ENCODE measurements at regions not wholly inside any gene's neighbourhood (a gene's known extent, or its start where the extent isn't known, plus 50 kb on each side); places are given as distances from the start of the nearest gene placed in this dataset.

DNA sequence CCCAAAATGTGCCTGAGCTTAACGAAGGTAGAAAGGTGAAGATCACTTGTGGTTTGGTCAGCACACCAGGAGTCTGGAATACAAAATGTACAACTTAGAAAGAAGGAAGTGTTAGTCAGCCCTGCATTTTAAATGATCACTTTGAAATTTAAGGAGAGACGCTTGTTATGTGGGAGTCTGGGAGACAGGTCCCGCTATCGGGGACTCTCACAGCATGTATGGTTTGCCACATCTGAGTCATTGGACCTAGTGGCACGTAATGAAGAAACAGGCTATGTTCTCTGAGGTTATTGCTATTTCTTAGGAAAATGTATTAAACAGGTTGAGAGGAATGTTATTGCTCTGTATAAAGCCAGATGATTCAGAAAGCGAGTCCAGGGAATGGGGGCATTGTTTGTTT is 2362.5 kb upstream of the WWC1 start:
- RAD21 ChIA-PET (ENCODE audit: unreplicated experiment), result no interaction called here
- CTCF ChIA-PET, result no interaction called here
- in situ Hi-C loops (cut with MboI), result no loop called here

GRCh38 chr5:165940541-165940940 is 2350.9 kb upstream of the WWC1 start:
- CTCF ChIA-PET, result no interaction called here
- ATAC-seq (no peak), DNase-seq (ENCODE audit: low read depth, low spot score) (no peak), FAIRE-seq (no peak)
- H3K4me2 ChIP-seq (ENCODE audit: control insufficient read depth, insufficient read depth), result no peak overlapping the region
- SMC1A ChIA-PET (ENCODE audit: uncharacterized antibody, unreplicated experiment), result no interaction called here
- no peaks in the 10 kb centered on the region for H3K4me1 ChIP-seq (ENCODE audit: control insufficient read depth, insufficient read depth, low read length)
- no peak overlapping the region for H3K27ac ChIP-seq (ENCODE audit: control insufficient read depth, insufficient read depth)
- WGBS (ENCODE audit: insufficient coverage, insufficient replicate concordance, low lambda C conversion rate, missing lambda C conversion rate), result 1% methylated on average over 4 of the region's 4 CpGs
- no TSS peak for BruUV-seq (replicated peaks)
- no peak overlapping the region for H3K9ac ChIP-seq (ENCODE audit: control insufficient read depth, insufficient read depth, low read length)
- in situ Hi-C loops (cut with MboI), result no loop called here
- RAD21 ChIA-PET (ENCODE audit: unreplicated experiment), result no interaction called here
- intact Hi-C loops (cut with micrococcal nuclease; ENCODE audit: unreplicated experiment), result no loop called here
- H3K79me2 ChIP-seq (ENCODE audit: control insufficient read depth, insufficient read depth, low read length), result no peaks in the 10 kb centered on the region
- no peaks in the 10 kb centered on the region for H3K9me3 ChIP-seq (replicated peaks; ENCODE audit: control insufficient read depth, insufficient read depth, low read length)
- no peak overlapping the region for H2AFZ ChIP-seq (ENCODE audit: control insufficient read depth, low read depth, low read length)
- H3K36me3 ChIP-seq (ENCODE audit: control insufficient read depth in 2 of 2, insufficient read depth in 2 of 2, low read length in 1 of 2), result no peaks in the 10 kb centered on the region
- no peaks in the 10 kb centered on the region for H4K20me1 ChIP-seq (ENCODE audit: control insufficient read depth, insufficient read depth)
- H3K27me3 ChIP-seq (replicated peaks in 1 of 2; ENCODE audit: control insufficient read depth in 2 of 2, insufficient read depth in 2 of 2, low read length in 1 of 2), result no peaks in the 10 kb centered on the region
- POLR2A ChIA-PET, result no interaction called here
- H3K4me3 ChIP-seq, result no peak overlapping the region
- TF ChIP-seq KLF5 (IDR thresholded peaks at IDR 0.05; ENCODE audit: partially characterized antibody) (no peak), CHD2 (IDR thresholded peaks at IDR 0.05; ENCODE audit: borderline replicate concordance, low read depth, low read length) (no peak), PAX8 (IDR thresholded peaks at IDR 0.05) (no peak), POLR2AphosphoS5 (IDR thresholded peaks at IDR 0.05; ENCODE audit: low read length) (no peak), E4F1 (IDR thresholded peaks at IDR 0.05; ENCODE audit: borderline replicate concordance, partially characterized antibody) (no peak), SMAD1 (IDR thresholded peaks at IDR 0.05; ENCODE audit: low read depth, partially characterized antibody) (no peak), ZSCAN29 (IDR thresholded peaks at IDR 0.05) (no peak), CBFB (IDR thresholded peaks at IDR 0.05; ENCODE audit: low read depth) (no peak), EP300 (IDR thresholded peaks at IDR 0.05; ENCODE audit: borderline replicate concordance in 1 of 2, control insufficient read depth in 1 of 2, low read depth in 2 of 2, low read length in 2 of 2) (no peak), MYC (IDR thresholded peaks at IDR 0.05; ENCODE audit: insufficient read depth, insufficient read length, insufficient replicate concordance, low read length, severe bottlenecking) (no peak), MEF2B (IDR thresholded peaks at IDR 0.05; ENCODE audit: partially characterized antibody, poor library complexity, severe bottlenecking) (no peak), BMI1 (IDR thresholded peaks at IDR 0.05; ENCODE audit: borderline replicate concordance) (no peak), STAT3 (IDR thresholded peaks at IDR 0.05; ENCODE audit: low read depth, low read length) (no peak), RCOR1 (conservative IDR thresholded peaks at IDR 0.05; ENCODE audit: low read depth, low read length) (no peak)

More for the DNA sequence above, 2362.5 kb upstream of the WWC1 start:
- no peak for ATAC-seq
- H4K20me1 ChIP-seq (ENCODE audit: control insufficient read depth, insufficient read depth), result no peaks in the 10 kb centered on the region
- no peaks in the 10 kb centered on the region for H3K4me1 ChIP-seq (ENCODE audit: control insufficient read depth, insufficient read depth, low read length)
- BruUV-seq (replicated peaks), result no TSS peak
- no peak for FAIRE-seq
- no peak overlapping the region for H2AFZ ChIP-seq (ENCODE audit: control insufficient read depth, low read depth, low read length)
- H3K27me3 ChIP-seq (replicated peaks in 1 of 2; ENCODE audit: control insufficient read depth in 2 of 2, insufficient read depth in 2 of 2, low read length in 1 of 2), result no peaks in the 10 kb centered on the region
- H3K79me2 ChIP-seq (ENCODE audit: control insufficient read depth, insufficient read depth, low read length), result no peaks in the 10 kb centered on the region
- WGBS (ENCODE audit: insufficient coverage, insufficient replicate concordance, low lambda C conversion rate, missing lambda C conversion rate), result 30% methylated on average over 6 of the region's 6 CpGs
- ChIA-PET SMC1A (ENCODE audit: uncharacterized antibody, unreplicated experiment) (no interaction called here), POLR2A (no interaction called here)
- no peak overlapping the region for H3K4me2 ChIP-seq (ENCODE audit: control insufficient read depth, insufficient read depth)
- no peaks in the 10 kb centered on the region for H3K9me3 ChIP-seq (replicated peaks; ENCODE audit: control insufficient read depth, insufficient read depth, low read length)
- DNase-seq (ENCODE audit: low read depth, low spot score), result no peak
- no peak overlapping the region for H3K27ac ChIP-seq (ENCODE audit: control insufficient read depth, insufficient read depth)
- TF ChIP-seq POLR2AphosphoS5 (IDR thresholded peaks at IDR 0.05; ENCODE audit: low read length) (no peak), MEF2A (IDR thresholded peaks at IDR 0.05; ENCODE audit: insufficient read depth, low read depth, low read length) (no peak)
- no peak overlapping the region for H3K9ac ChIP-seq (ENCODE audit: control insufficient read depth, insufficient read depth, low read length)
- intact Hi-C loops (cut with micrococcal nuclease; ENCODE audit: unreplicated experiment), result no loop called here
- no peaks in the 10 kb centered on the region for H3K36me3 ChIP-seq (ENCODE audit: control insufficient read depth in 2 of 2, insufficient read depth in 2 of 2, low read length in 1 of 2)
- H3K4me3 ChIP-seq, result no peak overlapping the region

All from GM12878 (cell line).